SU-DHL-6 (cell line): ENCODE measurements at regions not wholly inside any gene's neighbourhood (a gene's known extent, or its start where the extent isn't known, plus 50 kb on each side); places are given as distances from the start of the nearest gene placed in this dataset.

Source experiments
- EZH2phosphoT487 ChIP-seq: fragments of 200-600 bp; sonication (generic), shearing (Covaris generic); conservative IDR thresholded peaks from 2 replicates; pipeline ENCODE4 v1.6.1; 2018; ENCODE audit warnings: mild to moderate bottlenecking, antibody characterized with exemption, low read length, moderate library complexity, mixed read lengths
- TF ChIP-seq, protein P1 (sequence below): fragments of 200-600 bp; sonication (generic); IDR thresholded peaks from one replicate; pipeline ENCODE4 v1.5.1; 2017; ENCODE audit warnings: antibody characterized with exemption, mild to moderate bottlenecking, low read length, moderate library complexity; ENCODE audit not compliant: insufficient read depth, poor library complexity, severe bottlenecking

DNA sequence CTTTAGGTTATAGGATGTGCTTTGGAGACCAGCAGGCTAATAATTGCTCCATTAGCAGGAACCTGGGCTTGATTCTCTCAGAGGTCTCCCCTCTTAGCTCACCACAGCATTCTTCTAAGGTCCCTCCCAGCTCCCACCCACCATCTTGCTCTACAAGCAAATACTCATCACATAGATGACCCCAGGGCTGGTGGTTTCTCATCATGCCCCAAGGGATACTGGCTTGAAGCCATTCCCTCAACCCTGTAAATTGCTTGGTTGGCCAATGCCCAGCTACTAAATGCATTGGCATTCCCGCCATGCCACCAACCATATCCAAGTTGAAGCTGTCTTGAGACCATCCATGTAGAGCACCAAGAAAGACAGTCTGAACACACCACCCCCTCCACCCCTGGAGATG is 130.2 kb upstream of the NCAM1 start:
- TF ChIP-seq, protein P1, sequence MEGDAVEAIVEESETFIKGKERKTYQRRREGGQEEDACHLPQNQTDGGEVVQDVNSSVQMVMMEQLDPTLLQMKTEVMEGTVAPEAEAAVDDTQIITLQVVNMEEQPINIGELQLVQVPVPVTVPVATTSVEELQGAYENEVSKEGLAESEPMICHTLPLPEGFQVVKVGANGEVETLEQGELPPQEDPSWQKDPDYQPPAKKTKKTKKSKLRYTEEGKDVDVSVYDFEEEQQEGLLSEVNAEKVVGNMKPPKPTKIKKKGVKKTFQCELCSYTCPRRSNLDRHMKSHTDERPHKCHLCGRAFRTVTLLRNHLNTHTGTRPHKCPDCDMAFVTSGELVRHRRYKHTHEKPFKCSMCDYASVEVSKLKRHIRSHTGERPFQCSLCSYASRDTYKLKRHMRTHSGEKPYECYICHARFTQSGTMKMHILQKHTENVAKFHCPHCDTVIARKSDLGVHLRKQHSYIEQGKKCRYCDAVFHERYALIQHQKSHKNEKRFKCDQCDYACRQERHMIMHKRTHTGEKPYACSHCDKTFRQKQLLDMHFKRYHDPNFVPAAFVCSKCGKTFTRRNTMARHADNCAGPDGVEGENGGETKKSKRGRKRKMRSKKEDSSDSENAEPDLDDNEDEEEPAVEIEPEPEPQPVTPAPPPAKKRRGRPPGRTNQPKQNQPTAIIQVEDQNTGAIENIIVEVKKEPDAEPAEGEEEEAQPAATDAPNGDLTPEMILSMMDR = no peak
- TF ChIP-seq EZH2phosphoT487 = no peak
